Panc1 (cell line): ENCODE measurements at regions not wholly inside any gene's neighbourhood (a gene's known extent, or its start where the extent isn't known, plus 50 kb on each side); places are given as distances from the start of the nearest gene placed in this dataset.

Source experiments
- CTCF ChIP-seq: fragments of 450-650 bp; IDR thresholded peaks from 2 replicates; pipeline ENCODE4 v1.5.1; 2017; ENCODE audit warnings: mild to moderate bottlenecking
- POLR2AphosphoS5 ChIP-seq: IDR thresholded peaks from 2 replicates; pipeline ENCODE4 v1.6.1; 2012; ENCODE audit warnings: mild to moderate bottlenecking, low read depth, low read length, moderate library complexity
- TCF7L2 ChIP-seq: IDR thresholded peaks from 2 replicates; pipeline ENCODE4 v1.6.1; 2011; ENCODE audit warnings: mild to moderate bottlenecking, low read depth, low read length, inconsistent platforms

GRCh38 chr20:50376179-50376887 lies 133.8 kb upstream of the PTPN1 start:
- TF ChIP-seq CTCF (no peak), POLR2AphosphoS5 (no peak), TCF7L2 (no peak)
